Trophoblast cell (in vitro differentiated cells and primary cell): ENCODE measurements at regions not wholly inside any gene's neighbourhood (a gene's known extent, or its start where the extent isn't known, plus 50 kb on each side); places are given as distances from the start of the nearest gene placed in this dataset.

Experiments used
- DNase-seq, 2 donors: peaks; one replicate each; pipeline ENCODE4 v3.0.0-alpha.2; 2016
- H2AFZ ChIP-seq: 2 replicates; pipeline ENCODE4 v1.6.1; 2013; ENCODE audit warnings: low read length, moderate library complexity, mild to moderate bottlenecking; ENCODE audit not compliant: insufficient read depth, poor library complexity
- H2AK5ac ChIP-seq: 2 replicates; pipeline ENCODE4 v1.6.1; 2013; ENCODE audit warnings: mild to moderate bottlenecking, low read length
- H2BK120ac ChIP-seq: 2 replicates; pipeline ENCODE4 v1.6.1; 2013; ENCODE audit warnings: low read length, mild to moderate bottlenecking, moderate library complexity; ENCODE audit not compliant: insufficient read depth, poor library complexity
- H2BK12ac ChIP-seq: 2 replicates; pipeline ENCODE4 v1.6.1; 2013; ENCODE audit warnings: mild to moderate bottlenecking, low read length, moderate library complexity
- H2BK5ac ChIP-seq: 2 replicates; pipeline ENCODE4 v1.6.1; 2013; ENCODE audit warnings: low read length, low read depth, moderate library complexity, mild to moderate bottlenecking; ENCODE audit not compliant: poor library complexity
- H3K14ac ChIP-seq: 2 replicates; pipeline ENCODE4 v1.6.1; 2013; ENCODE audit warnings: mild to moderate bottlenecking, low read length
- H3K18ac ChIP-seq: 2 replicates; pipeline ENCODE4 v1.6.1; 2013; ENCODE audit warnings: mild to moderate bottlenecking, low read length
- H3K23ac ChIP-seq: 2 replicates; pipeline ENCODE4 v1.6.1; 2013; ENCODE audit warnings: low read length
- H3K27ac ChIP-seq: 2 replicates; pipeline ENCODE4 v1.5.1; 2013; ENCODE audit warnings: low read depth, mild to moderate bottlenecking, inconsistent platforms, low read length, moderate library complexity
- H3K27me3 ChIP-seq: 2 replicates; pipeline ENCODE4 v1.6.1; 2013; ENCODE audit warnings: inconsistent platforms, mild to moderate bottlenecking, low read length, moderate library complexity; ENCODE audit not compliant: insufficient read depth
- H3K36me3 ChIP-seq, 2 experiments: 1 replicate in 1 of 2; 2 replicates in 1 of 2; pipeline ENCODE4 v1.6.1; 2013; ENCODE audit warnings: low read length in 2 of 2, mild to moderate bottlenecking in 2 of 2, moderate library complexity in 1 of 2; ENCODE audit not compliant: insufficient read depth in 2 of 2, control insufficient read depth in 1 of 2
- H3K4ac ChIP-seq: 2 replicates; pipeline ENCODE4 v1.6.1; 2013; ENCODE audit warnings: low read depth, mild to moderate bottlenecking, low read length, moderate library complexity
- H3K4me1 ChIP-seq, 2 experiments: 1 replicate in 1 of 2; 2 replicates in 1 of 2; pipeline ENCODE4 v1.6.1; 2013; ENCODE audit warnings: low read length in 2 of 2, mild to moderate bottlenecking in 2 of 2, moderate library complexity in 1 of 2; ENCODE audit not compliant: insufficient read depth in 2 of 2, control insufficient read depth in 1 of 2
- H3K4me2 ChIP-seq: 2 replicates; pipeline ENCODE4 v1.6.1; 2013; ENCODE audit warnings: inconsistent platforms, mild to moderate bottlenecking, low read length, moderate library complexity
- H3K4me3 ChIP-seq: 2 replicates; pipeline ENCODE4 v1.5.1; 2013; ENCODE audit warnings: mild to moderate bottlenecking, low read depth, low read length, inconsistent platforms
- H3K79me1 ChIP-seq: one replicate; pipeline ENCODE4 v1.6.1; 2013; ENCODE audit warnings: low read length
- H3K79me2 ChIP-seq: 2 replicates; pipeline ENCODE4 v1.6.1; 2013; ENCODE audit warnings: low read length, mild to moderate bottlenecking; ENCODE audit not compliant: control insufficient read depth, insufficient read depth, poor library complexity
- H3K9ac ChIP-seq: 2 replicates; pipeline ENCODE4 v1.6.1; 2013; ENCODE audit warnings: mild to moderate bottlenecking, low read length
- H3K9me3 ChIP-seq: 2 replicates; pipeline ENCODE4 v1.6.1; 2013; ENCODE audit warnings: low read depth, mild to moderate bottlenecking, control low read depth, inconsistent platforms, low read length; ENCODE audit not compliant: insufficient read depth
- H4K12ac ChIP-seq: 2 replicates; pipeline ENCODE4 v1.6.1; 2013; ENCODE audit warnings: low read depth, mild to moderate bottlenecking, low read length, moderate library complexity
- H4K8ac ChIP-seq: 2 replicates; pipeline ENCODE4 v1.6.1; 2013; ENCODE audit warnings: low read depth, mild to moderate bottlenecking, low read length, moderate library complexity
- H4K91ac ChIP-seq: one replicate; pipeline ENCODE4 v1.6.1; 2013; ENCODE audit warnings: low read depth, mild to moderate bottlenecking, low read length, moderate library complexity
- WGBS: extraction: QIAGEN DNeasy Blood & Tissue Kit; methylation state at CpG from one replicate; pipeline ENCODE4 v1.1.7; 2013; ENCODE audit warnings: missing lambda C conversion rate; ENCODE audit not compliant: insufficient read length, insufficient coverage; ENCODE audit errors: extremely low coverage; 5-methylcytosine and 5-hydroxymethylcytosine counted together

- Histone ChIP-seq H3K9ac (no peak overlapping the region), H2BK12ac (no peak overlapping the region), H3K27ac (no peak overlapping the region), H3K4ac (no peak overlapping the region), H3K36me3 (no peaks in the 10 kb centered on the region), H3K23ac (no peak overlapping the region), H3K9me3 (no peaks in the 10 kb centered on the region), H3K18ac (no peak overlapping the region), H3K79me2 (no peaks in the 10 kb centered on the region), H3K4me3 (no peak overlapping the region), H3K4me1 (no peaks in the 10 kb centered on the region), H2BK120ac (no peak overlapping the region), H4K91ac (no peak overlapping the region), H4K12ac (no peak overlapping the region), H3K27me3 (no peaks in the 10 kb centered on the region), H2BK5ac (no peak overlapping the region), H2AK5ac (no peak overlapping the region), H2AFZ (no peak overlapping the region), H4K8ac (no peak overlapping the region), H3K14ac (no peak overlapping the region), H3K79me1 (no peaks in the 10 kb centered on the region), H3K4me2 (no peak overlapping the region)
- WGBS = no CpG with 5 or more reads among the region's 8 CpGs
- peak in 1 of 2 donors; percentile 7 for DNase-seq
Observed at GRCh38 chr11:130813196-130813595, 103.1 kb downstream of the SNX19 start.

- Histone ChIP-seq H3K4me3 (no peak overlapping the region), H3K36me3 (no peaks in the 10 kb centered on the region), H3K18ac (no peak overlapping the region), H4K8ac (no peak overlapping the region), H3K9me3 (no peaks in the 10 kb centered on the region), H3K4ac (no peak overlapping the region), H3K27me3 (no peaks in the 10 kb centered on the region), H3K4me1 (no peaks in the 10 kb centered on the region), H4K12ac (no peak overlapping the region), H2AK5ac (no peak overlapping the region), H4K91ac (no peak overlapping the region), H3K9ac (no peak overlapping the region), H3K79me1 (no peaks in the 10 kb centered on the region), H2BK120ac (no peak overlapping the region), H3K23ac (no peak overlapping the region), H3K4me2 (no peak overlapping the region), H2BK12ac (no peak overlapping the region), H3K27ac (no peak overlapping the region), H2BK5ac (no peak overlapping the region), H3K14ac (no peak overlapping the region), H3K79me2 (no peaks in the 10 kb centered on the region), H2AFZ (no peak overlapping the region)
- DNase-seq = no peak
- WGBS = no CpG with 5 or more reads among the region's 3 CpGs
Observed at GRCh38 chr11:130813638-130814037, 102.6 kb downstream of the SNX19 start.

GRCh38 chr11:130814440-130815096 lies 101.7 kb downstream of the SNX19 start:
- H4K12ac ChIP-seq = no peak overlapping the region
- no peak overlapping the region for H3K4me3 ChIP-seq
- no peak overlapping the region for H2BK12ac ChIP-seq
- H3K27ac ChIP-seq = no peak overlapping the region
- DNase-seq = no peak
- no peak overlapping the region for H3K14ac ChIP-seq
- no peak overlapping the region for H2BK120ac ChIP-seq
- no peak overlapping the region for H4K91ac ChIP-seq
- H3K36me3 ChIP-seq = no peaks in the 10 kb centered on the region
- no peaks in the 10 kb centered on the region for H3K4me1 ChIP-seq
- no peak overlapping the region for H3K4ac ChIP-seq
- no peak overlapping the region for H3K9ac ChIP-seq
- no CpG with 5 or more reads among the region's 4 CpGs for WGBS
- H2AK5ac ChIP-seq = no peak overlapping the region
- no peaks in the 10 kb centered on the region for H3K79me2 ChIP-seq
- no peak overlapping the region for H3K18ac ChIP-seq
- H3K23ac ChIP-seq = no peak overlapping the region
- no peak overlapping the region for H2BK5ac ChIP-seq
- H3K79me1 ChIP-seq = no peaks in the 10 kb centered on the region
- H3K4me2 ChIP-seq = no peak overlapping the region
- no peaks in the 10 kb centered on the region for H3K27me3 ChIP-seq
- H3K9me3 ChIP-seq = no peaks in the 10 kb centered on the region
- H2AFZ ChIP-seq = no peak overlapping the region
- H4K8ac ChIP-seq = no peak overlapping the region

GRCh38 chr11:130815097-130815802 lies 101.0 kb downstream of the SNX19 start:
- Histone ChIP-seq H2AK5ac (no peak overlapping the region), H3K4ac (no peak overlapping the region), H3K18ac (no peak overlapping the region), H4K12ac (no peak overlapping the region), H3K79me2 (no peaks in the 10 kb centered on the region), H2BK120ac (no peak overlapping the region), H3K4me3 (no peak overlapping the region), H2BK12ac (no peak overlapping the region), H3K4me1 (no peaks in the 10 kb centered on the region), H3K23ac (no peak overlapping the region), H3K79me1 (no peaks in the 10 kb centered on the region), H3K9me3 (no peaks in the 10 kb centered on the region), H3K27ac (no peak overlapping the region), H3K14ac (no peak overlapping the region), H4K91ac (no peak overlapping the region), H2BK5ac (no peak overlapping the region), H3K4me2 (no peak overlapping the region), H3K36me3 (no peaks in the 10 kb centered on the region), H3K27me3 (no peaks in the 10 kb centered on the region), H2AFZ (no peak overlapping the region), H4K8ac (no peak overlapping the region), H3K9ac (no peak overlapping the region)
- DNase-seq = no peak
- WGBS = no CpG with 5 or more reads among the region's 9 CpGs
